SHP77 treated with DMSO at 0.1 percent for 48 hours (cell line): ENCODE measurements at regions not wholly inside any gene's neighbourhood (a gene's known extent, or its start where the extent isn't known, plus 50 kb on each side); places are given as distances from the start of the nearest gene placed in this dataset.
"Not testable (repeated sequence)": the region's sequence is repeated elsewhere in the genome, so short reads cannot be mapped to it uniquely, and the experiment has no call there.

Experiments used
- DNase-seq: peaks from one replicate; lab custom pipeline; 2025; lab: John Stamatoyannopoulos, UW

- no peak for DNase-seq
These were observed 111.8 kb downstream of the KIF26A start for GRCh38 chr14:104250175-104250574.

- DNase-seq: no peak
These were observed 114.1 kb downstream of the KIF26A start for GRCh38 chr14:104252256-104253215.

DNA sequence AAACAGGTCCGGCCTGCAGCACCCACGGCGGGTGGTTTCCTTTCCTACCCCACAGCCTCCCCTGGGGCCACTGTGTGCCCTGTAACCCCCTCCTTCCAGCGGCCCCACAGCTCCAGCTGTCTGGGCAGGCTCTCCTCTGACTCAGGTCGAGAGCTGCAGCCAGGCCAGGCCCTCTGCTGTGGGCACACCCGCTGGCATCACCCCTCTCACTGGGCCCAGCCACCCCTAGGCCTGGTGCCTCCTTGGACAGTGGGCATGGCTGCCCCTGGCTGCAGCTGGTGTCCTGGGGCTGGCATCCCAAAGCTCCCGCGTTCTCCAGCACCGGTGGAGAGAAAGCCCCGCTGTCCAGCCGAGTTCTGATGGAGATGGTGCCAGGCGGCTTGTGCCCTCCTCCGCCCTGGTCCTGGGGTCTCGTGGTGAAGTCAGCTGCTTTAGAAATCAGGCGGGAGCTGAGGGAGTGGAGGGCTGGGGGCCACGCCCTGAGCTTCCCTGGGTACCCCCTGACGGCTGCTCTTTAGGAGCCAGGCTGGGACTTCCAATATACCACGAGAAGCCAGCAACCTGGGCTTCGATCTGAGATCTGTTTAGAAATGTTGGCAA lies 114.9 kb downstream of the KIF26A start:
- DNase-seq: no peak

DNA sequence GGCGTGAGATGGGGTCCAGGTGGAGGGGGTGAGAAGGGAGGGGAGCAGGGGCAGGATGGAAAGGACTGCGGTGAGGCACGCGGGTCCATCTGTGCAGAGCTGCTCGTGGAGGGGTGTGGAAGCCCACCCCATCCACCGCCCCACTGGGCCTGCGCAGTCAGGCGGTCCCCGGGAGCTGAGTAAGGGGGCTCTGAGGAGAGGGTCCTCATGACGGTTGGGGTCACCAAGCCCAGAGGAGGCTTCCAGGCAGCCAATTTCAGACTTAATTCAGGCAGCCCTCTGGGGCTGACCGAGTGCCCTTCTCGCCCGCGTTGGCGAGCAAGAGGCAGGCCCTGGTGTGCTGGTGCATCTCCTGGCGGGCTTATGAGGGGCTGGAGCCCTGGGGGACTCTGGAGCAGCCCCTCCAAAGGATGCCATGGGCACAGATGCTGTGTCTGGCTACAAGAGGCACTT lies 115.5 kb downstream of the KIF26A start:
- no peak for DNase-seq

- no peak for DNase-seq
These were observed 116.5 kb downstream of the KIF26A start for GRCh38 chr14:104254735-104255400.

- DNase-seq: no peak
These were observed 117.6 kb downstream of the KIF26A start for GRCh38 chr14:104256025-104256424.

DNA sequence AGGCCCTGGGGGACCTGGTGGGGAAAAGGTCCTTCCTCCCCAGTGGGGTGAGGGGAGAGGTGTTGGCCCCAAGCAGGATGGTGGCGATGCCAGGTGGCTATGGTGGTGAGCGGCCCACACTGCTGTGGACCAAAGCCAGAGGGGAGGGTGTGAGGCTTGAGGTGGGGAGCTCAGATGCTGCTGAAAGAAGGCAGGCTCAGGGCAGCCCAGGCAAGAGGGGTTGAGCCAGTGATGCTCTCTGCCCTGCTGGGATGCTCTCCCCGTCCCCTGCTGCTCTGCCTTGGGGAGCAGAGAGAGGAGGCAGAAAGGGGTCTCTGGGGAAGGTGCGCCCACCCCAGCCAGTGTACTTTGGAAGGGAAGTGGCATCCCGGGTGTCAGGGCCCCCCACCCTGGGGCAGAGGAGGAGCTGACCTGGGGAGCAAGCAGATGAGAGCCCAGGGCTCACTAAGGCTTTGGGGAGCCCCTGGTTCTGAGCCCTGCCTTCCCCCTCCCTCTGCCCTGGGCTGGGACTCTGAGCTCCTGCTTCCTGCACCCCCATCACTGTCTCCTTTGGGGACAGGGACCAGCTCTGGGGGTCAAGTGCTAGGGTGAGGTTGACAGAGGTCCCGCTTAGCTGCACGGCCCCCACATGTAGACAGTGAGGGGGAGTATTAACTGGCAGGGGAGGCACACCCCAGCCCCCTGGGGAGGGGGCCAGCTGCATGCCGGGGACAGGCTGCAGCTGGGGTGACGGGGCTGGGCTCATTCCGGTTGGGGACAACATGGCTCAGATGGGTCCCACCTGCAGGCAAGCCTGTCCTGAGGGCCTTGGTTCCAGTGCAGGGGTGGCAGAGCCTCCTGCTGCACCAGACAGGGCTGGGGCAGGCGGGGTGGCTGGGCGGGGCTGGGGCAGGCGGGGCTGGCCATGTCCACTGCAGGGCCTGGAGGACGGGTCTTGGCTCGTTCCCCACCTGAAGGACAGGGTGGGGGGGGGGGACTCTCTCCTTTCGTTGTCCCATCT lies 124.4 kb downstream of the KIF26A start:
- DNase-seq: no peak

DNA sequence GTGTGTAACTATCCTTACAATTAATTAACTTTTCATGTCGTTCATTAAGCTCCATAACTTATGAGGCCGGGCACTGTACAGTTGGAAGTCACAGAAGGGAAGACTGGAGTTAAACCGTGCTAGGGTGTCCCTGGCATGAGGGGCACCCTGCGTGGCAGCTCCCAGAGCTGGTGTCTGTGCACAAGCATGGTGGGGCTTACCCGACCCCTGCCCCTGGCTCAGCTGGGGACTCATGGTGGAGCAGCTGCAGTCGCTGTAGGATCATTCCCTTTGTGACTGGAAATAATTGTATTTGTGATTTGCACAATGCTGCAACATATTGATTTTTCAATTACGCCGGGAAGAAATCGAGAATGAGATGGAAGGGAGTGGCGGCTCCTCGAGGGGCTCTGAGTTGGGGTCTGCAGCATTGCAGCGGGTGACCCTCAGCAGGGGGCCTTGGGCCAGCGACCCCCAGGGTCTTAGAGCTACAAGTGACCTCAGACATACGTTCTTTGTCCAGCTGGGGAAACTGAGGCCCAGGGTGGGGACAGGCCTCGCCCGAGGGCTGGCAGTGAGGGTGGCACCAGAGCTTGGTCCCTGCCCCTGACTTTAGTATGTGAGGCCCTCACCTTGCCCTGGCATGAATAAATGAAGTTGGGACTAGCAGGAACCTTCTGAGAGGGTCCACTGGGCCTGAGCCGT lies 125.4 kb downstream of the KIF26A start:
- no peak for DNase-seq

DNA sequence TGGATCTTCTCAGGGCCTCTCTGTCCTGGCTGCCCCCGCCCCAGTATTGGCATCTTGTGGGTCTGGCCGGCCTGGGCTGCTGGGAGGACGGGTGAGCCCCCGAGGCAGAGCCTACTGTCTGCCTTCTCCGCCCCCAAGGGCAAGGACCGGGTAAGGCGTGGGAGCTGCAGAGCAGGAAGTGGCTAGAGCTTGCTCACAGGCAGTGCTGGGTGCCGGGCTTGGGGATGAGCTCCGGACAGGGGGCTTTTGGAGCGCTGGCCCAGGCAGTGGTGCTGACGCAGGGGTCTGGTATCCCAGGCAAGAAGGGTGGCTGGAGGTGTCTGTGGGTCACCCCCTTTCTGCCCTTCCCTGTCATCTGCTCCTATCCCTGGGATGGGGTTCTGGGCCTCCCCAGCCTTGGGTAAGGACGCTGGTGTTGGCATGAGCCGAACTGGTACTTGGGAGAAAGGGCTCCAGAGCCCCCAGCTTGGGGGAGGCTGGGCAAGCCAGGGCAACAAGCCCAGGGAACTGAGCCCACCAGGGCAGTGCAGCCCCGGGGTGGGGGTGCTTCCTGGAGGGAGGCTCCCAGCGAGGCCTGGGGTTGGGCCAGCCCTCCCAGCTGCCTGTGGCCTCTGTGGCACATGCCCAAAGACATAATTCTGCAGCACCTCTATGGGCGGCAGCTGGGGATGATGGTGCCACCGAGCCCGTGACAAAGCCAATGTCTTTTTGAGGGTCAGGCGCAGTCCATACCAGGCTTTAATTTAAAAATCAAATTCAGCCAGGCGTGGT lies 126.3 kb downstream of the KIF26A start:
- no peak for DNase-seq

DNA sequence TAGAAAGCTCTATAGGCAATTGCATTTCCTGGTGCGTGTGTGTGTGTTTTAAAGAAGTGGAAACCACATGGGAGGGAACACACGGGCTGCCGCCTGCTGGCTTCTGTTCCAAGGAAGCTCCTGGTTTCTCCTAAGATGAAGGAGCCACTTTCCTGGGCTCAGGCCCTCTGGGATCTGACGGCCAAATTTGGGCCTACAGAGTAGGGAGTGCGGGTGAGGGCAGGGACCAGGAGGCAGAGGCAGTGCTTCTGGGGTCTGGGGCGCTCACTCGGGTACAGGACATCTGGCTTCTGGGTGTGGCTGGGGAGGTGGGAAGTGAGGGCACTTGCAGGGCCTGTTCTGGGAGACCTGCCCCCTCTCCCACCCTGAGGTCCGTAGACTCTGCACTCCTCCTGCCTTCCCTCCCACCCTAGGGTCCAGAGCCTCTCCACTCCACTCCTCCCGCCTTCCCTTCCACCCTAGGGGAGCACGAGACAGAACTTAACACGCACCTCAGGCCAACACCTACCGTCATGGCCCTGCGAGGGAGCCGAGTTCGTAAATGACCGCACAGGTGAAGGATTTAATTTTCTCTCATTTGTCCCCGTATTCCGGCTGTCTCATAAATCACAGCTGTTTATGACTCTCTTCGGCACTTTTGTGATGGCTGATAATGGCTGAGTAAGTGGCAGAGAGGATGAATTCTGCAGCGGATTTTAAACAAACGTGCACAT lies 127.7 kb downstream of the KIF26A start:
- no peak for DNase-seq

DNA sequence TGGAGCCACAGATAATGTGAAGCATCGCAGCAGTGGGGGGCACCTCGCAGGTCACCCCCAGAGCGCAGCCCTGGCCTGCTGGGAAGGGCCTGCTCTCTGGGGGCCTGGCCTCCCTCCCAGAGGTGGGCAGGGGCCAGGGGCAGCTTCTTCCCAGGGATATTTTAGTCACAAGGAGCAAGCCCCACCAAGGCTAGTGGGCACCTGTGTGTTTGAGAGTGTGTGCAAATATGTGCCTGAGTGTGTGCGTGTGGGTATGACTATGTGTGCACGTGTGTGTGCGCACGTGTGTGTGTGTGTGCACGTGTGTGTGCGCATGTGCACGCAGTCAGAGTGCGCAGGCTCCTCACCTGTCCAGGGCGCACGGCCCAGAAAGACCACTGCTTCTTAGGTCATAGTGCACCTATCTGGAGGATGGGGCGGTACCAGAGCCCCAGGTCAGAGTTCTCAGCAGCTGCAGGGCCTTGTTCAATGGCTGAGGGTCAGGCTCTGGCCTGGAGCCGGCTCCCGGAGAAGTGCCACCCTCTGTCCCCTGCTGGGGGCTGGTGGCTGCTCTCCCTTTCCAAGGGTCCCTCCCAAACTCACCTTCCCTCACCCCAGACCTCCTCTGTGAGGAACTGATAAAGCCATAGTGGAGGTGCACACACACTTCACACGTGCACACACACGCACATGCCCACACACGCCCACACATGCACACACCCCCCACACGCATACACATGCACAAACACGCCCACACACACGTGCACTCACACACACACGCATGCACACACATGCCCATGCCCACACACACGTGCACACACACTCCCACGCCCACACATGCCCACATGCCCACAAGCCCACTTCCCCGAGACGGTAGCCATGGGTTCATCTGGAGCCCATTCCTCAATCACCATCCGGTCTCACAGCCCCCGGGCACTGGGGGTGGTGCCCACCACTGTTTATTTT lies 128.5 kb downstream of the KIF26A start:
- DNase-seq: no peak

GRCh38 chr14:104267895-104268294 lies 129.5 kb downstream of the KIF26A start:
- DNase-seq: no peak

- no peak for DNase-seq
These were observed 129.9 kb downstream of the KIF26A start for GRCh38 chr14:104268295-104268694.

DNA sequence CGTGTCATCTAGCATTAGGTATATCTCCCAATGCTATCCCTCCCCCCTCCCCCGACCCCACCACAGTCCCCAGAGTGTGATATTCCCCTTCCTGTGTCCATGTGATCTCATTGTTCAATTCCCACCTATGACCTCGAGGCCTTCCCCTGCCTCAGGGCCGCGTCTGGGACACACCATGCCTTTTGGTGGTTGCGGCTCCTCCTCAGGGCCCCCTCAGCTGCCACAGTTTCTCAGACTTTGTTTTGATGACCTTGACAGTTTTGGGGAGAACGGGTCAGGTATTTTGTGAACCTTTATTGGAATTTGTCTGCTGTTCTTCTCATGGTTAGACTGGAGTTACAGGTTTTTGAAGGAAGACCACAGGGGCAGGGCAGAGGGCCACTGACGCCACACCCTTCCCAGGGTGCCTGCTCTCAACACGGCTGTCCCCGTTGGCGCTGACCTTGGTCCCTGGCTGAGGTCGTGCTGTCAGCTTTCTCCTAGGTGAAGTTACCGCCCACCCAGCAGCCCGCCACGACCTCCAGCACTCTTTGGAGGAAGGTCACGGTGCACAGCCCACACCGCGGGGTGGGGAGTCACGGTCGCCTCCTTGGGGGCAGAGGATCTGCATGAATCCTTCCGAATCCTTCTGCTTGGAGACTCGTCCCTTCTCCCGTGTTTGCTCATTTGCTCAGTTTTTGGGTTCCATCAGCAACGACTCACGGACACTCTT lies 130.5 kb downstream of the KIF26A start:
- DNase-seq: no peak

DNA sequence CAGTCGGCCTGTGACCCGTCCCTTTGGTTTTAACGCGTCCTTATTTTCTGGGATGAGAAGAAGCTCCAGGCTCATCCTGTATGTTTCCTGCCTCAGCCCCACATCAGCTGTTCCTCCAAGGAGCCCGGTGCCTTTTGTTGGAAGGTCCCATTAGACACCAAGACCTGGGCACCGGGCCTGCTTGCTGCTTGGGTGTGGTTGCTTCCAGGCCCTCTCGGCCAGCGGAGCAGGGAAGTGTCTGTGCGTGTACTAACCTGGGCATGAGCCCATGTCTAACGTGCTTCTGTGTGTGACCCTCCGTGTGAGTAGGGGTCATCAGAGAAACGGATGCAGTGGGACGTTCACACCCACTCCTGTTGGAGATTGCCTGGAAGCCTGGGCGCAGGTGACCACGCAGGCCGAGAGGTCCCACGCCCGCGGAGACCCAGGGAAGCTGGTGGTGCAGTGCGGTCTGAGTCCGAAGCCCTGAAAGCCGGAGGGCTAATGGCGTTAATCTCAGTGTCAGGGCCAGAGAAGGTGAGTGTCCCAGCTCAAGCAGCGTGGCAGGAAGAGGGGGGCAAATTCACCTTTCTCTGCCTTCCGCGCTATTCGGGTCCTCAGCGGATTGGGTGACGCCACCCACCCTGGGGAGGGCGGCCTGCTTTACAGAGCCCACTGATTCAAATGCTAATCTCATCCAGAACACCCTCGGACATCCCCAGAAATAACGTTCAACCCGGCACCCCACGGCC lies 131.3 kb downstream of the KIF26A start:
- not testable (repeated sequence) for DNase-seq

DNA sequence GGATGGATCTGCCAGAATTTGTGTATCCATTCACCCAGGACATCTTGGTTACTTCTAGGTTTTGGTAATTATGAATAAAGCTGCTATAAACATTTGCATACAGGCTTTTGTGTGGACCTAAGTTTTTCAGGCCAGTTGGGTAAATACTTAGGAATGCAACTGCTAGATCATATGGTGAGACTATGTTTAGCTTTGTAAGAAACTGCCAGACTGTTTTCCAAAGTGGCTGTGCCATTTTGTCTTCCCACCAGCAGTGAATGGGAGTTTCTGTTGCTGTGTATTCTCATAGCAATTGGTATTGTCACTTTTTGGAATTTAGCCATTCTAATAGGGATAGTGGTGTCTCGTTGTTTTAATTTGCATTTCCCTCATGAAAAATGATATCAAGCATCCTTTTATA lies 133.0 kb downstream of the KIF26A start:
- DNase-seq: no peak

DNA sequence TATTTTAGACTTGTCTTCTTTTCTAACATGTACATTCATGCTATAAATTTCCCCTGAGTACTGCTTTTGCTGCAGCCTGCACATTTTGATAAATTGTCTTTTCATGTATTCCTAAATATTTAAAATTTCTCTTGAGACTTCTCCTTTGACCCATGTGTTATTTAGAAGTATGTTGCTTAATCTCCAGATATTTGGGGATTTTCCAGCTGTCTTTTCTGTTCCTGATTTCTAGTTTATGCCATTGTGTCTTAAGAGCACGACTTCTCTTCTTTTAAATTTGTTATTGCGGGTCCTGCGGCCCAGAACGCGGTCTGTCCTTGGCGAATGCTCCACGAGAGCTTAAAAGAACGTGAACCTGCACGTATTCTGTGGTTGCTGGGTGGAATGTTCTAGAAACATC lies 136.4 kb downstream of the KIF26A start:
- no peak for DNase-seq
